GM21360 (cell line): ENCODE measurements at regions not wholly inside any gene's neighbourhood (a gene's known extent, or its start where the extent isn't known, plus 50 kb on each side); places are given as distances from the start of the nearest gene placed in this dataset.
"Not testable (repeated sequence)": the region's sequence is repeated elsewhere in the genome, so short reads cannot be mapped to it uniquely, and the experiment has no call there.

Experiments
- ATAC-seq: cut with Tn5 transposase; IDR thresholded peaks from one replicate; pipeline ENCODE4 v1.9.1; 2021; ENCODE audit warnings: mild to moderate bottlenecking, moderate library complexity; ENCODE audit not compliant: unreplicated experiment

GRCh38 chr6:67883500-67884366 is 751.3 kb upstream of the ADGRB3 start:
- ATAC-seq, result no peak

- no peak for ATAC-seq
Measured at GRCh38 chr6:67882436-67883311, 752.4 kb upstream of the ADGRB3 start.

- no peak for ATAC-seq
Measured at GRCh38 chr6:67881706-67882065, 753.4 kb upstream of the ADGRB3 start.

- ATAC-seq, result no peak
Measured at GRCh38 chr6:67880939-67881705, 754.0 kb upstream of the ADGRB3 start.

- ATAC-seq, result not testable (repeated sequence)
Measured at GRCh38 chr6:67880343-67880742, 754.7 kb upstream of the ADGRB3 start.

- ATAC-seq, result not testable (repeated sequence)
Measured at GRCh38 chr6:67879928-67880327, 755.2 kb upstream of the ADGRB3 start.

- ATAC-seq, result not testable (repeated sequence)
Measured at GRCh38 chr6:67879105-67879904, 755.8 kb upstream of the ADGRB3 start.

GRCh38 chr6:67878216-67878615 is 756.9 kb upstream of the ADGRB3 start:
- ATAC-seq, result not testable (repeated sequence)

- no peak for ATAC-seq
Measured at GRCh38 chr6:67877288-67877687, 757.8 kb upstream of the ADGRB3 start.

GRCh38 chr6:67875877-67876383 is 759.2 kb upstream of the ADGRB3 start:
- ATAC-seq, result no peak

GRCh38 chr6:67870321-67870720 is 764.8 kb upstream of the ADGRB3 start:
- ATAC-seq, result no peak

- ATAC-seq, result no peak
Measured at GRCh38 chr6:67863346-67863745, 771.7 kb upstream of the ADGRB3 start.

- no peak for ATAC-seq
Measured at GRCh38 chr6:67854098-67854497, 781.0 kb upstream of the ADGRB3 start.

GRCh38 chr6:67839818-67840217 is 795.3 kb upstream of the ADGRB3 start:
- no peak for ATAC-seq

GRCh38 chr6:67825201-67825895 is 809.7 kb upstream of the ADGRB3 start:
- no peak for ATAC-seq

GRCh38 chr6:67818322-67818721 is 816.8 kb upstream of the ADGRB3 start:
- ATAC-seq, result no peak

GRCh38 chr6:67815623-67816022 is 819.5 kb upstream of the ADGRB3 start:
- ATAC-seq, result no peak

GRCh38 chr6:67814262-67814661 is 820.8 kb upstream of the ADGRB3 start:
- ATAC-seq, result no peak

- no peak for ATAC-seq
Measured at GRCh38 chr6:67812693-67813092, 822.4 kb upstream of the ADGRB3 start.
